DND-41 (cell line): ENCODE measurements at regions not wholly inside any gene's neighbourhood (a gene's known extent, or its start where the extent isn't known, plus 50 kb on each side); places are given as distances from the start of the nearest gene placed in this dataset.

Experiments used
- CTCF ChIP-seq: IDR thresholded peaks from 2 replicates; pipeline ENCODE4 v1.5.1; 2012; ENCODE audit warnings: borderline replicate concordance, low read length, moderate library complexity, mild to moderate bottlenecking; ENCODE audit not compliant: poor library complexity, severe bottlenecking; ENCODE audit errors: extremely low read depth
- EZH2 ChIP-seq: IDR thresholded peaks from 3 replicates; pipeline ENCODE4 v1.6.1; 2012; ENCODE audit warnings: borderline replicate concordance, low read depth, mild to moderate bottlenecking, moderate library complexity, low read length, inconsistent platforms; ENCODE audit not compliant: severe bottlenecking

GRCh38 chr1:82266351-82266750, 465.6 kb downstream of the ADGRL2 start:
- TF ChIP-seq CTCF (no peak), EZH2 (no peak)
